ENCODE measurements at regions not wholly inside any gene's neighbourhood (a gene's known extent, or its start where the extent isn't known, plus 50 kb on each side); places are given as distances from the start of the nearest gene placed in this dataset.

DNA sequence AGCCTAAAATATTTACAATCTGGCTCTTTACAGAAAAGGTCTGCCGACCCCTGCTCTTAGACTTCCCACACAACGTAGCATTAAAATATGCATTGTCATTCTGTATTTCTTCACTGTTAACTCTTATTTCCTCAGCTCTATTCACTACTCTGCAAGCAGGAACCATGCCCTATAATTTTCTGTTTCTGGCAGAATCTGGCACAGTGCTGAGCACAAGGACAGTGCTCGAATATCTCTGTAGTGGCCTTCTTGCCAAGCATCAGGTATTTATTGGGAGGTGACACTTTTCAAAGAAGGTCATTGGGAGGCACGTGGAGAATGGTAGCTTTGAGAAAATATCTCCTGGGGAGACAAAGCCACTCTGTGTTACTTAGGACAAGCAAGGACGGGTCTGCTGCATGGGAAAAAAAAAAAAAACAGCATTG is 77.9 kb downstream of the PSMG1 start:
- H3K14ac ChIP-seq (ENCODE audit: low read length): no peak overlapping the region
- no peak overlapping the region for H3K4ac ChIP-seq (ENCODE audit: low read length)
- no peak overlapping the region for H3K4me2 ChIP-seq (ENCODE audit: insufficient read depth, low read length, poor library complexity, severe bottlenecking)
- H3K27me3 ChIP-seq (ENCODE audit: control insufficient read depth in 3 of 3, insufficient read depth in 3 of 3, low read depth in 1 of 3, low read length in 3 of 3): peaks cover 0 to 3% (median 0%) of the 10 kb centered on the region in 3 experiments
- no peak overlapping the region for H2BK120ac ChIP-seq (ENCODE audit: low read depth, low read length)
- no peak overlapping the region for H3K18ac ChIP-seq (ENCODE audit: low read length)
- no peak overlapping the region for H3K27ac ChIP-seq (replicated peaks; ENCODE audit: low read length)
- H3K9ac ChIP-seq (ENCODE audit: low read depth, low read length, poor library complexity): no peak overlapping the region
- no peak overlapping the region for H3K4me3 ChIP-seq (ENCODE audit: low read length in 2 of 2)
- H3K23ac ChIP-seq (ENCODE audit: low read depth, low read length, poor library complexity): no peak overlapping the region
- no peaks in the 10 kb centered on the region for H3K36me3 ChIP-seq (replicated peaks in 1 of 2; ENCODE audit: control insufficient read depth in 2 of 2, insufficient read depth in 2 of 2, low read length in 2 of 2)
- no peak overlapping the region for H2AFZ ChIP-seq (ENCODE audit: low read length)
- H4K91ac ChIP-seq (ENCODE audit: low read depth, low read length, poor library complexity): no peak overlapping the region
- H2AK5ac ChIP-seq (ENCODE audit: low read depth, low read length): no peak overlapping the region
- H4K8ac ChIP-seq (ENCODE audit: low read depth, low read length): no peak overlapping the region
- no peaks in the 10 kb centered on the region for H3K79me1 ChIP-seq (ENCODE audit: low read depth, low read length)
- H3K9me3 ChIP-seq (replicated peaks in 1 of 2; ENCODE audit: control insufficient read depth in 2 of 2, insufficient read depth in 1 of 2, low read depth in 1 of 2, low read length in 2 of 2): peaks cover 0 to 3% of the 10 kb centered on the region in 2 donors
- no peak overlapping the region for H2BK5ac ChIP-seq (ENCODE audit: low read length)
- DNase-seq (ENCODE audit: low spot score): no peak
- no peak overlapping the region for H2BK15ac ChIP-seq (ENCODE audit: low read length)
- peaks cover 0 to 2% of the 10 kb centered on the region in 2 donors for H3K4me1 ChIP-seq (ENCODE audit: control insufficient read depth in 2 of 2, insufficient read depth in 1 of 2, low read depth in 1 of 2, low read length in 2 of 2)
- WGBS, 2 donors (ENCODE audit: extremely low coverage in 2 of 2, insufficient read length in 2 of 2, insufficient replicate concordance in 1 of 2): no CpG with 5 or more reads among the region's 5 CpGs
- no peak overlapping the region for H2BK12ac ChIP-seq (ENCODE audit: low read length)

DNA sequence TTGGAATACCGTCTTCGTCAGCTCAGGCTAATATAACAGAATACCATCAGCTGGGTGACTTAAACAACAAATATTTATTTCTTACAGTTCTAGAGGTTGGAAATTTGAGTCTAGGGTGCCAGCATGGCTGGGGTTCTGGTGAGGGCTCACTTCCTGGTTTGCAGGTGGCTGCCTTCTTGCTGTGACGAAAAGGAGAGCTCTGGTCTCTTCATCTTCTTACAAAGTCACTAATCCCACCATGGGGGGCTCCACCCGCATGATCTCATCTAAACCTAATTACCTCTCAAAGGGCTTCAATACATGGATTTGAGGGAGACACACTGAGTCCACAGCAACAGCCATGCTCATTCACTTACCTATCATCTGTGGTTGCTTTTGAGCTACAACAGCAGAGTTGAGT is 78.3 kb downstream of the PSMG1 start:
- H3K4me1 ChIP-seq (ENCODE audit: control insufficient read depth in 2 of 2, insufficient read depth in 1 of 2, low read depth in 1 of 2, low read length in 2 of 2): peaks cover 0 to 2% of the 10 kb centered on the region in 2 donors
- H2BK15ac ChIP-seq (ENCODE audit: low read length): no peak overlapping the region
- peaks cover 0 to 3% (median 0%) of the 10 kb centered on the region in 3 experiments for H3K27me3 ChIP-seq (ENCODE audit: control insufficient read depth in 3 of 3, insufficient read depth in 3 of 3, low read depth in 1 of 3, low read length in 3 of 3)
- H3K9me3 ChIP-seq (replicated peaks in 1 of 2; ENCODE audit: control insufficient read depth in 2 of 2, insufficient read depth in 1 of 2, low read depth in 1 of 2, low read length in 2 of 2): peaks cover 2 to 5% of the 10 kb centered on the region in 2 donors
- H3K79me1 ChIP-seq (ENCODE audit: low read depth, low read length): no peaks in the 10 kb centered on the region
- no peaks in the 10 kb centered on the region for H3K36me3 ChIP-seq (replicated peaks in 1 of 2; ENCODE audit: control insufficient read depth in 2 of 2, insufficient read depth in 2 of 2, low read length in 2 of 2)
- no peak overlapping the region for H3K4me2 ChIP-seq (ENCODE audit: insufficient read depth, low read length, poor library complexity, severe bottlenecking)
- no peak overlapping the region for H2BK12ac ChIP-seq (ENCODE audit: low read length)
- H2AFZ ChIP-seq (ENCODE audit: low read length): no peak overlapping the region
- H2AK5ac ChIP-seq (ENCODE audit: low read depth, low read length): no peak overlapping the region
- DNase-seq (ENCODE audit: low spot score): no peak
- H2BK120ac ChIP-seq (ENCODE audit: low read depth, low read length): no peak overlapping the region
- no peak overlapping the region for H3K27ac ChIP-seq (replicated peaks; ENCODE audit: low read length)
- H3K9ac ChIP-seq (ENCODE audit: low read depth, low read length, poor library complexity): no peak overlapping the region
- no peak overlapping the region for H4K91ac ChIP-seq (ENCODE audit: low read depth, low read length, poor library complexity)
- no peak overlapping the region for H3K23ac ChIP-seq (ENCODE audit: low read depth, low read length, poor library complexity)
- H3K14ac ChIP-seq (ENCODE audit: low read length): no peak overlapping the region
- no peak overlapping the region for H3K18ac ChIP-seq (ENCODE audit: low read length)
- no peak overlapping the region for H3K4ac ChIP-seq (ENCODE audit: low read length)
- WGBS, 2 donors (ENCODE audit: extremely low coverage in 2 of 2, insufficient read length in 2 of 2, insufficient replicate concordance in 1 of 2): no CpG with 5 or more reads among the region's 4 CpGs
- no peak overlapping the region for H2BK5ac ChIP-seq (ENCODE audit: low read length)
- H3K4me3 ChIP-seq (ENCODE audit: low read length in 2 of 2): no peak overlapping the region
- H4K8ac ChIP-seq (ENCODE audit: low read depth, low read length): no peak overlapping the region

DNA sequence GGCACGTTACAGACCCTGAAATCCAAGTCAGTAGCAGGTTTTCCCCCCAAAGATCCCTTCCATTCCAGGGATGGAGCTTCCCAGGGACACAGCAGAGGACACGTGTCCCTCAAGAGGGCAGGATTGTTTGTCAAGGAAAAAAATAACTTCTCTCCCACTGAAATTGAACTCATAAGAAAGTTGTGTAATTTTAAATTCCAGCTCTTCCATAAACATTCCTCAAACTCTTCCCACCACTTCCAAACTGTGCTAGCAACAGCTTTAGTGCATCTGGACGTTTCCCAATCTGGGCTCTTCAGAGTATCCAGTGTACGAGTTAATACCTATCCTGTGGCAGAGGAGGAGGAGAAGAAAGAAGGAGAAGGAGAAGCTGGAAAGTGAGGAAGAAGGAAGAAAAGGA is 79.6 kb downstream of the PSMG1 start:
- H2BK5ac ChIP-seq (ENCODE audit: low read length): no peak overlapping the region

DNA sequence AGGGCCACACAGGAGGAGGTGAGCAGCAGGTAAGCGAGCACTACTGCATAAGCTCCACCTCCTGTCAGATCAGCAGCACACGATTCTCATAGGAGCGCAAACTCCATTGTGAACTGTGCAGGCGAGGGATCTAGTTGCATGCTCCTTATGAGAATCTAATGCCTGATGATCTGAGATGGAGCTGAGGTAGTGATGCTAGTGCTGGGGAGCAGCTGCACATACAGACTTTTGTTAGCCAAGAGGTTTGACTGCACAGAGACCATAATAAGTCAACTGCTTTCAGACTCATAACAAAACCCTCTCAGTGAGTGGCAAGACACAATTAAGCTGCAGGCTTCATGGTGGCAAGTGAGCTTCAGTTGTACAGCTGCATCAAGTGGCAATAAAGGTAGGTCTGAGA is 83.4 kb downstream of the PSMG1 start:
- Histone ChIP-seq H4K8ac (ENCODE audit: low read depth, low read length) (no peak overlapping the region), H3K4me3 (ENCODE audit: low read length in 2 of 2) (no peak overlapping the region), H3K4me2 (ENCODE audit: insufficient read depth, low read length, poor library complexity, severe bottlenecking) (no peak overlapping the region), H3K4me1 (ENCODE audit: control insufficient read depth in 2 of 2, insufficient read depth in 1 of 2, low read depth in 1 of 2, low read length in 2 of 2) (peaks cover 0 to 18% of the 10 kb centered on the region in 2 donors), H3K9me3 (replicated peaks in 1 of 2; ENCODE audit: control insufficient read depth in 2 of 2, insufficient read depth in 1 of 2, low read depth in 1 of 2, low read length in 2 of 2) (peaks cover 5 to 7% of the 10 kb centered on the region in 2 donors), H3K79me1 (ENCODE audit: low read depth, low read length) (no peaks in the 10 kb centered on the region), H3K36me3 (replicated peaks in 1 of 2; ENCODE audit: control insufficient read depth in 2 of 2, insufficient read depth in 2 of 2, low read length in 2 of 2) (no peaks in the 10 kb centered on the region), H2BK5ac (ENCODE audit: low read length) (no peak overlapping the region), H2BK120ac (ENCODE audit: low read depth, low read length) (no peak overlapping the region), H2BK12ac (ENCODE audit: low read length) (no peak overlapping the region), H3K4ac (ENCODE audit: low read length) (no peak overlapping the region), H3K23ac (ENCODE audit: low read depth, low read length, poor library complexity) (no peak overlapping the region), H2BK15ac (ENCODE audit: low read length) (no peak overlapping the region), H3K27me3 (ENCODE audit: control insufficient read depth in 3 of 3, insufficient read depth in 3 of 3, low read depth in 1 of 3, low read length in 3 of 3) (peaks cover 0 to 11% (median 0%) of the 10 kb centered on the region in 3 experiments), H3K18ac (ENCODE audit: low read length) (no peak overlapping the region), H3K14ac (ENCODE audit: low read length) (no peak overlapping the region), H2AFZ (ENCODE audit: low read length) (no peak overlapping the region), H2AK5ac (ENCODE audit: low read depth, low read length) (no peak overlapping the region), H4K91ac (ENCODE audit: low read depth, low read length, poor library complexity) (no peak overlapping the region), H3K27ac (replicated peaks; ENCODE audit: low read length) (no peak overlapping the region), H3K9ac (ENCODE audit: low read depth, low read length, poor library complexity) (no peak overlapping the region)
- no peak for DNase-seq (ENCODE audit: low spot score)
- WGBS, 2 donors (ENCODE audit: extremely low coverage in 2 of 2, insufficient read length in 2 of 2, insufficient replicate concordance in 1 of 2): no CpG with 5 or more reads among the region's 4 CpGs

More for the DNA sequence above, 79.6 kb downstream of the PSMG1 start:
- Histone ChIP-seq H3K18ac (ENCODE audit: low read length) (no peak overlapping the region), H2BK120ac (ENCODE audit: low read depth, low read length) (no peak overlapping the region), H2BK12ac (ENCODE audit: low read length) (no peak overlapping the region), H3K4me2 (ENCODE audit: insufficient read depth, low read length, poor library complexity, severe bottlenecking) (no peak overlapping the region), H4K91ac (ENCODE audit: low read depth, low read length, poor library complexity) (no peak overlapping the region), H3K79me1 (ENCODE audit: low read depth, low read length) (no peaks in the 10 kb centered on the region), H3K27ac (replicated peaks; ENCODE audit: low read length) (no peak overlapping the region), H2AFZ (ENCODE audit: low read length) (no peak overlapping the region), H4K8ac (ENCODE audit: low read depth, low read length) (no peak overlapping the region), H3K4ac (ENCODE audit: low read length) (no peak overlapping the region), H3K23ac (ENCODE audit: low read depth, low read length, poor library complexity) (no peak overlapping the region), H3K9me3 (replicated peaks in 1 of 2; ENCODE audit: control insufficient read depth in 2 of 2, insufficient read depth in 1 of 2, low read depth in 1 of 2, low read length in 2 of 2) (peaks cover 5 to 7% of the 10 kb centered on the region in 2 donors), H3K4me1 (ENCODE audit: control insufficient read depth in 2 of 2, insufficient read depth in 1 of 2, low read depth in 1 of 2, low read length in 2 of 2) (peaks cover 0 to 5% of the 10 kb centered on the region in 2 donors), H3K14ac (ENCODE audit: low read length) (no peak overlapping the region), H3K36me3 (replicated peaks in 1 of 2; ENCODE audit: control insufficient read depth in 2 of 2, insufficient read depth in 2 of 2, low read length in 2 of 2) (no peaks in the 10 kb centered on the region), H3K4me3 (ENCODE audit: low read length in 2 of 2) (no peak overlapping the region), H2BK15ac (ENCODE audit: low read length) (no peak overlapping the region), H3K27me3 (ENCODE audit: control insufficient read depth in 3 of 3, insufficient read depth in 3 of 3, low read depth in 1 of 3, low read length in 3 of 3) (peaks cover 0 to 3% (median 0%) of the 10 kb centered on the region in 3 experiments), H3K9ac (ENCODE audit: low read depth, low read length, poor library complexity) (no peak overlapping the region), H2AK5ac (ENCODE audit: low read depth, low read length) (no peak overlapping the region)
- no peak for DNase-seq (ENCODE audit: low spot score)
- WGBS, 2 donors (ENCODE audit: extremely low coverage in 2 of 2, insufficient read length in 2 of 2, insufficient replicate concordance in 1 of 2): no CpG with 5 or more reads among the region's 4 CpGs
